ENCODE measurements at regions not wholly inside any gene's neighbourhood (a gene's known extent, or its start where the extent isn't known, plus 50 kb on each side); places are given as distances from the start of the nearest gene placed in this dataset.

DNA sequence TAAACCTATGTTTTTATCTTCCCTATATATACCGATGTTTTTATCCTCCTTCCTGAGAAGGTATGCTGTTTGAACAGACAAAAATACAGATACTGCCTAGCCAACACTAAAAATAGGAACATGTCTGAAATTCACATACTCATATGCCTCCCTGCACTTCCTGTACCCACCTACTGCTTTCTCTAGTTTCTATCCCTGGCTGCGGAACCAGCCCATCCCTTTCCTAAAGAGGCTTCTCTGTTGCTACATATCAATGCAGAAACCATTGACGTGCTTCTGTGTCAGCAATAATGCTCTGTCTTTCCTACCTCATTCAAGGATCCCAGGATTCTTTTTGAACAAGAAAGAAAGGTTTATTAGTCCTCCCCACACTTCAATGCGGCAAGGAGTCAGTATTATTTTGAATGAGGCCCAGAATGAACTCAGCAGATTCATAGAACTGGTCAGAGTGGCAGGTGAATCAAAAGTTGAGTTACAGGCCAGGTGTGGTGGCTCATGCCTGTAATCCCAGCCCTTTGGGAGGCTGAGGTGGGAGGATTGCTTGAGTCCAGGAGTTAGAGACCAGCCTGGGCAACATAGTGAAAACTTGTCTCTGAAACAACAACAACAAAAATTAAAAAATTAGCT lies 67.8 kb upstream of the NAP1L1 start:
- DNase-seq: no peak
- Histone ChIP-seq H3K9ac (ENCODE audit: extremely low read depth, low read length, poor library complexity, severe bottlenecking) (no peak overlapping the region), H3K27ac (ENCODE audit: low read depth, low read length) (no peak overlapping the region), H3K9me3 (ENCODE audit: control insufficient read depth, low read length) (no peaks in the 10 kb centered on the region), H3K4me1 (ENCODE audit: control insufficient read depth, insufficient read depth, low read length) (no peaks in the 10 kb centered on the region), H3K4me3 (ENCODE audit: low read length) (no peak overlapping the region), H3K27me3 (ENCODE audit: control insufficient read depth, insufficient read depth, low read length, poor library complexity, severe bottlenecking) (no peaks in the 10 kb centered on the region), H3K36me3 (ENCODE audit: control insufficient read depth, insufficient read depth, low read length) (no peaks in the 10 kb centered on the region)
- Mint-ChIP-seq H3K9me3 (no peaks in the 10 kb centered on the region), H3K4me3 (no peak overlapping the region), H3K27me3 (ENCODE audit: insufficient read depth) (no peaks in the 10 kb centered on the region), H3K27ac (no peak overlapping the region), H3K4me1 (no peaks in the 10 kb centered on the region), H3K36me3 (ENCODE audit: low read depth) (no peaks in the 10 kb centered on the region)
- WGBS, 2 experiments (ENCODE audit: insufficient coverage in 1 of 2, insufficient read length in 1 of 2): 90 to 95% methylated on average over 4 of the region's 4 CpGs
- TF ChIP-seq, protein P1, sequence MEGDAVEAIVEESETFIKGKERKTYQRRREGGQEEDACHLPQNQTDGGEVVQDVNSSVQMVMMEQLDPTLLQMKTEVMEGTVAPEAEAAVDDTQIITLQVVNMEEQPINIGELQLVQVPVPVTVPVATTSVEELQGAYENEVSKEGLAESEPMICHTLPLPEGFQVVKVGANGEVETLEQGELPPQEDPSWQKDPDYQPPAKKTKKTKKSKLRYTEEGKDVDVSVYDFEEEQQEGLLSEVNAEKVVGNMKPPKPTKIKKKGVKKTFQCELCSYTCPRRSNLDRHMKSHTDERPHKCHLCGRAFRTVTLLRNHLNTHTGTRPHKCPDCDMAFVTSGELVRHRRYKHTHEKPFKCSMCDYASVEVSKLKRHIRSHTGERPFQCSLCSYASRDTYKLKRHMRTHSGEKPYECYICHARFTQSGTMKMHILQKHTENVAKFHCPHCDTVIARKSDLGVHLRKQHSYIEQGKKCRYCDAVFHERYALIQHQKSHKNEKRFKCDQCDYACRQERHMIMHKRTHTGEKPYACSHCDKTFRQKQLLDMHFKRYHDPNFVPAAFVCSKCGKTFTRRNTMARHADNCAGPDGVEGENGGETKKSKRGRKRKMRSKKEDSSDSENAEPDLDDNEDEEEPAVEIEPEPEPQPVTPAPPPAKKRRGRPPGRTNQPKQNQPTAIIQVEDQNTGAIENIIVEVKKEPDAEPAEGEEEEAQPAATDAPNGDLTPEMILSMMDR (conservative IDR thresholded peaks at IDR 0.05): no peak

- peaks cover 6% of the 10 kb centered on the region for H3K4me1 Mint-ChIP-seq
- H3K27me3 Mint-ChIP-seq (ENCODE audit: insufficient read depth): no peaks in the 10 kb centered on the region
- no peaks in the 10 kb centered on the region for H3K36me3 Mint-ChIP-seq (ENCODE audit: low read depth)
- no peaks in the 10 kb centered on the region for H3K9me3 Mint-ChIP-seq
- no peak overlapping the region for H3K9ac ChIP-seq (ENCODE audit: extremely low read depth, low read length, poor library complexity, severe bottlenecking)
- no peaks in the 10 kb centered on the region for H3K27me3 ChIP-seq (ENCODE audit: control insufficient read depth, insufficient read depth, low read length, poor library complexity, severe bottlenecking)
- H3K36me3 ChIP-seq (ENCODE audit: control insufficient read depth, insufficient read depth, low read length): no peaks in the 10 kb centered on the region
- H3K27ac ChIP-seq (ENCODE audit: low read depth, low read length): no peak overlapping the region
- DNase-seq: no peak
- WGBS, 2 experiments (ENCODE audit: insufficient coverage in 1 of 2, insufficient read length in 1 of 2): no CpG with 5 or more reads among the region's 1 CpG
- no peak overlapping the region for H3K27ac Mint-ChIP-seq
- TF ChIP-seq, protein P1 (conservative IDR thresholded peaks at IDR 0.05): no peak
- no peak overlapping the region for H3K4me3 Mint-ChIP-seq
- no peak overlapping the region for H3K4me3 ChIP-seq (ENCODE audit: low read length)
- no peaks in the 10 kb centered on the region for H3K4me1 ChIP-seq (ENCODE audit: control insufficient read depth, insufficient read depth, low read length)
- H3K9me3 ChIP-seq (ENCODE audit: control insufficient read depth, low read length): no peaks in the 10 kb centered on the region
Observed at GRCh38 chr12:76144245-76144549, 59.7 kb upstream of the NAP1L1 start.

GRCh38 chr12:76143343-76144244 lies 59.1 kb upstream of the NAP1L1 start:
- no peak overlapping the region for H3K9ac ChIP-seq (ENCODE audit: extremely low read depth, low read length, poor library complexity, severe bottlenecking)
- H3K27me3 ChIP-seq (ENCODE audit: control insufficient read depth, insufficient read depth, low read length, poor library complexity, severe bottlenecking): no peaks in the 10 kb centered on the region
- H3K36me3 ChIP-seq (ENCODE audit: control insufficient read depth, insufficient read depth, low read length): no peaks in the 10 kb centered on the region
- WGBS, 2 experiments (ENCODE audit: insufficient coverage in 1 of 2, insufficient read length in 1 of 2): 78 to 91% methylated on average over 3 to 6 of the region's 6 CpGs
- H3K4me3 ChIP-seq (ENCODE audit: low read length): no peak overlapping the region
- Mint-ChIP-seq H3K4me1 (peaks cover 6% of the 10 kb centered on the region), H3K27ac (no peak overlapping the region), H3K27me3 (ENCODE audit: insufficient read depth) (no peaks in the 10 kb centered on the region), H3K9me3 (peaks cover 3% of the 10 kb centered on the region), H3K36me3 (ENCODE audit: low read depth) (no peaks in the 10 kb centered on the region), H3K4me3 (no peak overlapping the region)
- H3K9me3 ChIP-seq (ENCODE audit: control insufficient read depth, low read length): peaks cover 3% of the 10 kb centered on the region
- H3K4me1 ChIP-seq (ENCODE audit: control insufficient read depth, insufficient read depth, low read length): no peaks in the 10 kb centered on the region
- DNase-seq: no peak
- H3K27ac ChIP-seq (ENCODE audit: low read depth, low read length): no peak overlapping the region
- TF ChIP-seq, protein P1 (conservative IDR thresholded peaks at IDR 0.05): no peak

Data from endodermal cell (in vitro differentiated cells).